HG03460 (cell line): ENCODE measurements at regions not wholly inside any gene's neighbourhood (a gene's known extent, or its start where the extent isn't known, plus 50 kb on each side); places are given as distances from the start of the nearest gene placed in this dataset.

Experiments used
- ATAC-seq: cut with Tn5 transposase; IDR thresholded peaks from one replicate; pipeline ENCODE4 v1.9.1; 2021; ENCODE audit not compliant: unreplicated experiment

DNA sequence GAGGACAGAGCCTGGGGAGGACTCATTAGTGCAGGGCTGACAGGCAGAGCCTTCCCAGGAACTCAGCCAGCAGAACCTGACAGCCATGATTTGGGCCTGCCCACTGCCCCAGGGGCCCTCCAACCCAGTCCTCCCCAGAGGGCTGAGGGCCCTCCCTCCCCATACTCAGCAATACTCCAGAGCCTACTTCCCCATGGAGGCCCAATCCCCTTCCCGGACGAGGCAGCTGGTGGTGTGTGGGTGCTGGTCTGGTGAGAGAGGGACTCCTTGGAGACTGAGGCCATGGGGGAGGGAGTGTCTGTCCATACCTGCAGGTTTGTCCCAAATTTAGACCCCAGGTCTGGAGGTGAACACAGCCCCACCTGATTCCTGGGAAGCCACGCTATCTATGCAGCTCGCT, 120.9 kb upstream of the MLN start:
- ATAC-seq: no peak

DNA sequence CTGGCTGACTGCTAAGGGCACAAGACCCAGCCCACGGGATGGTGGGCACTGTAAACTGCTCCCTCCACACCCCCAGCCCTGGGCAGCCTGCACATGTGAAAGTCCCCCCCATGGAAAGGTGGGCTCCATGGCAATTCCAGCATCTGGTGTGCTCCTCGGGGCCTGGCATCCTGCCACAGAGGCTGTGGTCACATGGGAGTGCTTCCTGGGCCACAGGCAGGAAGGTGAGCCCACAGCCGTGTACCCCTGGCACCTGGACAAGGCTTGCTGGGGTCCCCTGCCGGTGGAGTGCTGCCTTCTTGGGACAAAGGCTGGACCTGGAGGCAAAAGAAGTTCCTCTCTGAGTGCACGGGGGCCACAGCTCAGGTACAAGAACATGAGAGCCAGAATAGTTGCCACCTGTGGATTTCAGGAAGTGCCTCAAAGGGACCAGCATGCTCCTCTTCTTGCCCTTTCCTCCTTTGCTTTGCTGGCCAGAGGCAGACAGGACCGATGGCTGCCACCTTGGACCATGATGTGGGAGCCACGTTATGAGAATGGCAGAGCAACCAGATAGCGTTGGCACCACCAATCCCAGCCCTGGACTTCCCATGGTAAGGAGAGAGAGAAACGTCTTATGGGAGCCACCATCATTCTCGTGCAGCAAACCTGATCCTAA, 120.2 kb upstream of the MLN start:
- ATAC-seq: no peak

- ATAC-seq: no peak
These were observed 117.9 kb upstream of the MLN start for GRCh38 chr6:33921745-33922144.

GRCh38 chr6:33918175-33918695, 114.4 kb upstream of the MLN start:
- no peak for ATAC-seq

GRCh38 chr6:33915134-33915533, 111.3 kb upstream of the MLN start:
- no peak for ATAC-seq

- no peak for ATAC-seq
These were observed 110.8 kb upstream of the MLN start for GRCh38 chr6:33914645-33915044.

DNA sequence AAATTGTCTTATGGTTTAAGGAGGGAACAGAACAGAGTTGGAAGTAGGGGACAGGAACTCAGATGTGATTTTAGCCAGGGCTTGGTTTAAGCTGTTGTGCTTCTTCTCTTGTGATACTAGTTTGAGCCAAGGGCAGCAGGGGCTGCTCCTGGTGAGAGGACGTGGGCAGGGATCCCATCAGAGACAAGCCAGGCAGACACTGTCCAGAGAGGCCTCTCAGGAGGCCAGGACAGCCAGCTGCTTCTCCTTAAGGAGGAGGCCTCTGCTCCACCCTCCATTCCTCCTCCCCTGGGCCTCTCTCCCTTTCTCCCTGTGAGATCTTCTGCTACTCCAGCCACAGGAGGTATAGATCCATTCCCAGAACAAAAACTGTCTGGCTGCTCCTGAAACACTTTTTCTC, 108.4 kb upstream of the MLN start:
- ATAC-seq: no peak

- no peak for ATAC-seq
These were observed 107.7 kb upstream of the MLN start for GRCh38 chr6:33911488-33911887.

- no peak for ATAC-seq
These were observed 106.8 kb upstream of the MLN start for GRCh38 chr6:33910594-33910993.

DNA sequence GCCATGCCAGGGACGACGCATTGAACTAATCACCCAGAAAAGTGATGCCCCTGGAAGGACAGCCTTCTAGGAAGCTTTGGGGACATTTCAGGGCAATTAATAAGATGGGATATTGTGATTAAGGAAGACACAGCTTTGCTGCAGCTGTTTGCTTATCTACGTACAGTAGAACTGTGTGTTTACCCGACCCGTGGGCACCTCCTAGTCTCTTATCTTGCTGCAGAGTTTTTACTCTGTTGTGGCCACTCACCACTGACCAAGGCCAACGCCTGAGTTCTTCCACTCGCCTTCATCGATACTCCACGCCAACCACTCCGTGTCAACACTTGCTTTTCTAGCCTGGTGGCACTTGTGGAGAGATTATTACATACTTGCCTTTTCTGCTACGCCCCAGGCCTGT, 105.9 kb upstream of the MLN start:
- no peak for ATAC-seq

- no peak for ATAC-seq
These were observed 104.2 kb upstream of the MLN start for GRCh38 chr6:33908025-33908424.

DNA sequence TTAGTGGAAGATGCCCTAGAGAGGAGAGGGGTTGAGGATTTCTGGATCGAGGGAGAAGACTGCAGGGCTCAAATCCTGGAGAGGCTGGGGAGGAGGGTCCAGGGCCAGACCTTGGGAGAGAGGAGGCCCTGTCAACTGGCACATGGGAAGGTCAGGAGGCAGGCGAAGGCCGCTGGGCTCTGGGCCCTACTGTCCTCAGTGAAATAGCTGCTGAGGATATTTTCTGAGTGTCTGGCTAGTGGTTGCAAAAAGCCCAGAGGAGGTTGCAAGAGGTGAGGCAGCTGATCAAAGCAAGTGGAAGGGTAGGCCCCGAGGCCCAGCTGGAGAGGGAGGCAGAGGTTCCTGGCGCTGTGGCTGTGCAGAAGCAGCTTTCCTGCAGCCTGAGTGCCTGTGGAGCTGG, 103.4 kb upstream of the MLN start:
- no peak for ATAC-seq

- ATAC-seq: no peak
These were observed 102.6 kb upstream of the MLN start for GRCh38 chr6:33906439-33906838.

DNA sequence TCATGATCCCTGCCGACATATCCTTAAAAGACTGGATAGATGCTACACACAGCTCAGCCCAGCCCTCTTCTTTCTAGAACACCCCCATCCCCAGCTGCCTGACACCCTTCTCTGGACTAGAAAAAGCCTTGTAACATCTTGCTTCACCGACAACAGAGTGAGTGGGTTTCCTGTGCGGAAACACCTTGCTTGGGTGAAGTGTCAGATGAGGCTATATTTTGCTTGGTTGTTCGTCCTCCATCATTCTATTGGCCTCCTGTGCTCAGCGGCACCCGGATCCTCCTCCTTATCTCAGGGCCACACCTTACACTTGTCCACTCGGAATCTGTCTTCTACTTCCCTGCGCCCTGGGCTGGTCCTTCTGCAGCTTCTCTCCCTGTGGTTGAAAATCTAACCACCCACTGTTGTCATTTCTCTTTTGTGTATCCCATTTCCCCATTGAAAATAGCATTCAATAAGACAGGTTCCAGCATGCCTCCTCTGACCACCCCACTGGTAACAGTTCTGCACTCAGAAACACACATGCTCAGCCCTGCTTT, 101.3 kb upstream of the MLN start:
- peak; percentile 15 for ATAC-seq

GRCh38 chr6:33904747-33905065, 100.9 kb upstream of the MLN start:
- ATAC-seq: no peak

DNA sequence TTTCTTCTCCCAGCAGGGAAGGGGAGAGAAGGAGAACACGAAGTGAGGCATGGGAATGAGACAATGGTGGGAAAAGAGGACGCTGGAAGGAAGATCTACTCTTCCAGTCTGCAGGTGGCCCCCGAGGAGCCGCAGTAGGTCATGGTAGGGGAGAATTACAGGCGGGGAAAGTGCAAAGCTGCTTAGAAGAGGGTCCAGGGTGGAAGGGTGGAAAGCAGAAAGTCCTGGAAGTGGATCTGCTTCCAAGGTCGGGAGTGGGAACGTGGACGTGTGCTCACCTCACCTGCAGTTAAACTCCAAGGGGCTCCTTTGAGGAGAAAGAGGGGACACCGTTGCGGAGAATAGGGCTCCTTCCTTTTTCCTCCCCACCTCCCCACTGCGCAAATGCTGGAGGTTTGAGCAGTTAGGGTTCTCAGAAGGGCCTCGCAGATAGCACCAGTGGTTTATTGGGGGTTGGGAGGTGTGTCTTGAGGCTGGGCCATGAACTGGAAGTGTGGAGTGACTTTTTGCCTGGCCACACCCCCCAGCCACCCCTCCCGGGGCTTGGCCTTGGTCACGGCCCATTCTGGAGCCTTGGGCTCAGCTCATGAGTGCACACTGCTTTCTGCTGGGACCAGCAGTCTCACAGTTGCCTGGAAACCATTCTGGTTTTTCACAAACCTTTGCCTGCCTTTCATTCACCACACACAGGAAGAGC, 100.4 kb upstream of the MLN start:
- peak; percentile 69 for ATAC-seq

DNA sequence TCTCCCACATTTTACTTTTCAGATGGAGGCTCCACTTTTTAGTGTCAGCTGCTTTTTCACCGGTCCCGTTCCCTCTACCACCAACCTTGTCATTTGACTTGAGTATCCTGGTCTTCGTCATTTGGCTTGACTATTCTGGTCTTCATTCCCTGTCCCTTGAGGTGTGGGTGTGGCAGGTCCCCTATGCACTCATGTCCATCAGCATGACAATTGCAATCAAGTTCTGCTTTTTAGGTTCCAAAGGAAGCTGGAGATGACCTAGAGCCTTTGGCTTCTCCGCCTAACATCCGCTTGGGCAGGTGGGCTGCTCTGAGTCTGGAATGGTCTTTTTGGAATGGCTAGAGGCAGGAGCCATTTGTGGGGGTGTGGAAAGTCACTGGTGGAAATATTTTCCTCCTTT, 99.8 kb upstream of the MLN start:
- ATAC-seq: no peak

GRCh38 chr6:33902457-33902853, 98.7 kb upstream of the MLN start:
- ATAC-seq: no peak

DNA sequence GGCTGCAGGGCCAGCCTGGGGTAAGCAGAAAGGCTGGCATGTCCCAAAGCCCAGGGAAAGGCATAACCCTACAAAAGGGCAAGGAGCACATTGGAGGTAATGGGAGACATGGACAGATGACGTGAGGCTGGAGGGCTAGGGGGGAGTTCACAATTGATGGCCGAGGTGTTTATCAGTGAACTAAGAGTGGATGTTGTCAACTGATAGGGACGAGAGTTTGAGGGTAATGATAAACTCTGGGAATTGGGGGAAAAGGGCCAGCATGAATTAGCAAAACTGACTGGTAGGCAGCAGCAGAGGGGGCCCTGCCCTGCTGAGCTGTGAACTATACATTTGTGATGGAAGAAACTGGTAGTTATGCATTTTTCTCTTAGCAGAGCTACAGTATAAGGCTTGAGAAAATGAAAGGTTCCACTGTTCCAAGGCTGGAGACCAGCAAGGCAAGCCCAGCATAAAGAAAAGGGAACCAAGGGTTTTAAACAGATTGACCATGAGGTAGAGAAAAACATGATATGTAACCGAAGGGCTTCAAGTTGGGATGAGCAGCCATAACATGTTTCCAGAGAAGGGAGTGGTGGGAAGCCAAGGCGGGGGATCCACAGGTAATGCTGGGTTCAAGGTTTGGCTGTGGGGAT, 98.1 kb upstream of the MLN start:
- no peak for ATAC-seq

GRCh38 chr6:33898771-33899170, 95.0 kb upstream of the MLN start:
- ATAC-seq: no peak

GRCh38 chr6:33897189-33897780, 93.5 kb upstream of the MLN start:
- no peak for ATAC-seq
